Fibroblast of lung (primary cell): ENCODE measurements at regions not wholly inside any gene's neighbourhood (a gene's known extent, or its start where the extent isn't known, plus 50 kb on each side); places are given as distances from the start of the nearest gene placed in this dataset.

Experiments
- DNase-seq, 2 donors: peaks; one replicate each; pipeline versions ENCODE4 v3.0.0 to v3.0.0-alpha.2; 2010; ENCODE audit warnings: low read depth in 2 of 2
- H2AFZ ChIP-seq: 2 replicates; pipeline ENCODE4 v1.5.1; 2012; ENCODE audit warnings: low read length, control low read depth, inconsistent platforms
- H3K27ac ChIP-seq: 2 replicates; pipeline ENCODE4 v1.5.1; 2011; ENCODE audit warnings: low read length, control low read depth; ENCODE audit not compliant: insufficient read depth
- H3K27me3 ChIP-seq: 2 replicates; pipeline ENCODE4 v1.5.1; 2011; ENCODE audit warnings: mild to moderate bottlenecking, low read length; ENCODE audit not compliant: control insufficient read depth, insufficient read depth
- H3K36me3 ChIP-seq: 2 replicates; pipeline ENCODE4 v1.5.1; 2011; ENCODE audit warnings: low read length; ENCODE audit not compliant: control insufficient read depth, insufficient read depth
- H3K4me1 ChIP-seq: 2 replicates; pipeline ENCODE4 v1.5.1; 2011; ENCODE audit warnings: low read length; ENCODE audit not compliant: control insufficient read depth, insufficient read depth; ENCODE audit errors: extremely low read depth
- H3K4me2 ChIP-seq: 2 replicates; pipeline ENCODE4 v1.5.1; 2011; ENCODE audit warnings: low read length, control low read depth; ENCODE audit not compliant: insufficient read depth; ENCODE audit errors: extremely low read depth
- H3K4me3 ChIP-seq, 4 experiments: fragments of 200-600 bp in 1 of 4; sonication (generic) in 1 of 4; replicated peaks in 1 of 4; 2 replicates each; pipeline ENCODE4 v1.5.1; 2011 to 2016; ENCODE audit warnings: low read length in 4 of 4, low read depth in 3 of 4, mild to moderate bottlenecking in 3 of 4, control low read depth in 2 of 4, inconsistent platforms in 1 of 4, mixed read lengths in 1 of 4; ENCODE audit not compliant: insufficient read depth in 1 of 4; ENCODE audit errors: control extremely low read depth in 1 of 4
- H3K79me2 ChIP-seq: 2 replicates; pipeline ENCODE4 v1.5.1; 2012; ENCODE audit warnings: mild to moderate bottlenecking, low read length, inconsistent platforms; ENCODE audit not compliant: control insufficient read depth, insufficient read depth
- H3K9ac ChIP-seq: 2 replicates; pipeline ENCODE4 v1.5.1; 2011; ENCODE audit warnings: mild to moderate bottlenecking, low read length, control low read depth; ENCODE audit not compliant: insufficient read depth
- H3K9me3 ChIP-seq: 2 replicates; pipeline ENCODE4 v1.5.1; 2012; ENCODE audit warnings: low read depth, low read length; ENCODE audit not compliant: control insufficient read depth, insufficient read depth
- H4K20me1 ChIP-seq: 2 replicates; pipeline ENCODE4 v1.5.1; 2011; ENCODE audit warnings: low read length; ENCODE audit not compliant: control insufficient read depth, insufficient read depth; ENCODE audit errors: extremely low read depth
- CTCF ChIP-seq, 2 donors: IDR thresholded peaks in 1 of 2; conservative IDR thresholded peaks in 1 of 2; 1 replicate in 1 of 2; 2 replicates in 1 of 2; pipeline ENCODE4 v1.5.1; 2011 to 2012; ENCODE audit warnings: low read length in 2 of 2, control low read depth in 1 of 2, inconsistent platforms in 1 of 2, low read depth in 1 of 2, mild to moderate bottlenecking in 1 of 2
- EZH2 ChIP-seq: IDR thresholded peaks from 2 replicates; pipeline ENCODE4 v1.5.1; 2012; ENCODE audit warnings: low read length, control low read depth, mild to moderate bottlenecking; ENCODE audit errors: missing control alignments

GRCh38 chr10:104546756-104547155, 94.3 kb upstream of the SORCS3 start:
- H4K20me1 ChIP-seq = no peaks in the 10 kb centered on the region
- no peak for TF ChIP-seq EZH2
- no peak for TF ChIP-seq CTCF (conservative IDR thresholded peaks at IDR 0.05 in 1 of 2, IDR thresholded peaks at IDR 0.05 in 1 of 2; ENCODE audit: low read depth in 1 of 2, low read length in 2 of 2)
- H2AFZ ChIP-seq = no peak overlapping the region
- no peak overlapping the region for H3K4me2 ChIP-seq
- DNase-seq = no peak
- H3K9ac ChIP-seq = no peak overlapping the region
- no peak overlapping the region for H3K4me3 ChIP-seq
- H3K27me3 ChIP-seq = no peaks in the 10 kb centered on the region
- no peaks in the 10 kb centered on the region for H3K36me3 ChIP-seq
- no peaks in the 10 kb centered on the region for H3K79me2 ChIP-seq
- H3K9me3 ChIP-seq = no peaks in the 10 kb centered on the region
- H3K4me1 ChIP-seq = no peaks in the 10 kb centered on the region
- no peak overlapping the region for H3K27ac ChIP-seq

GRCh38 chr10:104548090-104548489, 93.0 kb upstream of the SORCS3 start:
- no peak overlapping the region for H3K27ac ChIP-seq
- TF ChIP-seq EZH2 (no peak), CTCF (conservative IDR thresholded peaks at IDR 0.05 in 1 of 2, IDR thresholded peaks at IDR 0.05 in 1 of 2; ENCODE audit: low read depth in 1 of 2, low read length in 2 of 2) (no peak)
- no peaks in the 10 kb centered on the region for H3K9me3 ChIP-seq
- DNase-seq = peak; percentile 12 to 32
- H4K20me1 ChIP-seq = no peaks in the 10 kb centered on the region
- H3K27me3 ChIP-seq = no peaks in the 10 kb centered on the region
- no peaks in the 10 kb centered on the region for H3K4me1 ChIP-seq
- no peak overlapping the region for H3K4me3 ChIP-seq
- H2AFZ ChIP-seq = no peak overlapping the region
- no peak overlapping the region for H3K4me2 ChIP-seq
- no peaks in the 10 kb centered on the region for H3K79me2 ChIP-seq
- H3K9ac ChIP-seq = no peak overlapping the region
- H3K36me3 ChIP-seq = no peaks in the 10 kb centered on the region

GRCh38 chr10:104556831-104557230, 84.3 kb upstream of the SORCS3 start:
- Histone ChIP-seq H3K36me3 (no peaks in the 10 kb centered on the region), H3K4me2 (no peak overlapping the region), H3K27me3 (no peaks in the 10 kb centered on the region), H3K4me1 (no peaks in the 10 kb centered on the region), H3K9ac (no peak overlapping the region), H3K27ac (no peak overlapping the region), H3K9me3 (no peaks in the 10 kb centered on the region), H3K79me2 (no peaks in the 10 kb centered on the region), H4K20me1 (no peaks in the 10 kb centered on the region), H3K4me3 (no peak overlapping the region), H2AFZ (no peak overlapping the region)
- no peak for DNase-seq
- TF ChIP-seq CTCF (conservative IDR thresholded peaks at IDR 0.05 in 1 of 2, IDR thresholded peaks at IDR 0.05 in 1 of 2; ENCODE audit: low read depth in 1 of 2, low read length in 2 of 2) (no peak), EZH2 (no peak)
